HL-60/S4 (cell line): ENCODE measurements at regions not wholly inside any gene's neighbourhood (a gene's known extent, or its start where the extent isn't known, plus 50 kb on each side); places are given as distances from the start of the nearest gene placed in this dataset.
"Not testable (repeated sequence)": the region's sequence is repeated elsewhere in the genome, so short reads cannot be mapped to it uniquely, and the experiment has no call there.

Experiments used
- in situ Hi-C: fragments of 300-500 bp; cut with MboI; formaldehyde crosslinking; loops from 2 replicates; pipeline ENCODE4 v1.14.3; 2022; ENCODE audit warnings: low sequenced_read_pairs

DNA sequence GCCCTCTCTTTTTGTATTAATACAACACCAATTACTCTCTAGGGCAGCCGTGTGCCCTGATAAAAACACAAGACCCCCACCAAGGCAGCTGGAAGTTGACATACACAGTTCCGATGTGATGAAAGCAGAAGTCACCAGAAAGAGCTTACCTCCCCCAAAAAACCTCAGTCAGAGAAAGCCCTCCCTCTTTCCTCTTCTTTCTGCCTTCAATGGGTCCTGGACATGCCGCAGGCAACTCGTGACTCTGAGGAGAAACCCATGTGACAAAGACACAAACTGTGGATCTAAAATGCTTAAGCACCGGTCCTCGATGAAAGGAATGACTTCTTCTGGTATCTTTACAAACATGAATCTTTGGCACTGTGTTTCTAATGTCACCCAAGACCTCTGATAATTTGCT is 117.7 kb upstream of the CCDC28A start:
- in situ Hi-C loops, result no loop called here

DNA sequence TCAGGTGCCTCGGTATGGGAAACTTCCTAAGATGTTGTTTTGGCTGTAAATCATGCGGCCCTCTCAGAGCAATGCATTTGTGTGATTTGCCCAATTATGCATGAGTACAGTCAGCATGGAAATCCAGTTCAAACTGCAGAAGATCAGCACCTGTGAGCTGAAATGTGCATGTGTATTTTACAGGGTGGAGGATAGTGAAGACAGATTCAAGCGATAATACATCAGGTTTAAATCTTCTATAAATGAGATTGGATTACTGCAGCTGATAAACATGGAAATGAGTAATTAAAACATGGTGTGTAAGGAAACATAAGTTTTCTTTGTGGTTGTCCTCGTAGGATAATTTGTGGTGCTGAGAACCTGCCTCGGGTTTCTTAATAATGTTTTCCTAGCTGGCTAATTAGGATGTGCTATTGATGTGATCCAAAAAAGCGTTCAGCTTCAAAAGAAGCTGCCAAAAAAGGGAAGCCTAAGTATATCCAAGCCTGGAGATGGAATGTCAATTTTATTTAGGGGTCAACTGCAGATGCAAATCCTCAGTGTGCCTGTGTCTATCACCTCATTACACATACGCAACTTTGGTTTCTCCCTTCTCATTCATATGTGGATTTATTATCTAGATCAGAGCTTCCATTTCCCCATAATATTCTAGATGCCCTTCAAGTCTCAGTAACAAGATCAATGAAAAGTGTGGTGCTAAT is 117.1 kb upstream of the CCDC28A start:
- in situ Hi-C loops, result no loop called here

DNA sequence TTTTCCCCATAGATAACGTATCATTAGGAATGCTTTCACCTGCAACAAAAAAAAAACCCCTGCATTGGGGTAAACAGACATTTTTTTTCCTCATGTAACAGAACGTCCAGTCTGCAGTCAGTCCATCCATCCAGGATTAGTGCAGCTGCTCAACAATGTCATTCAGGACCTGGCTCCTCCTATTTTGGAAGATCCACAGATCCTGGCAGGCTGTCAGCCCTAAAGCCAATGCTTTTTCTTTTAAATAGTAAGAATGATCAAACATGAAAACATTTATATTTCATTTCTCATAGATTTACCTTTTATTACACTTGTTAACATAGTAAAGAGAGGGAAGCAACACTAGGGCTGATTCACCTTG is 116.5 kb upstream of the CCDC28A start:
- in situ Hi-C loops, result no loop called here

DNA sequence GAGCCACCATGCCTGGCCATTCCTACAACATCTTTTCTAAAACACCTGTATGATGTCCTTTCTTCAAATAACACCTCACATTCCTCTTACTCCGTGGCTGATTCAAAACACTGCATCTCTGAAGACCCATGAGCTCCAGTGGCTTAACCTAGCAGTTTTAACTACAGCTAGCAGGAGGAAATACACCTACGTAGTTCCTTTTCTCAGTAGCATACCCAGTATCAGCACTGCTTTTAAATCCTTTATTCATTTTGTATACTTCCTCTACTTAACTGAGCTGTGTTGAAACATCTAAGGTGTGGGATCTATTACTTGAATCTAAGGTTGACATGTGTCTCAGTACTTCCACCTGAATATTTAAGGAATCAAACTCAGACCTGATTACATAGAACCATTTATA is 113.6 kb upstream of the CCDC28A start:
- in situ Hi-C loops, result no loop called here

DNA sequence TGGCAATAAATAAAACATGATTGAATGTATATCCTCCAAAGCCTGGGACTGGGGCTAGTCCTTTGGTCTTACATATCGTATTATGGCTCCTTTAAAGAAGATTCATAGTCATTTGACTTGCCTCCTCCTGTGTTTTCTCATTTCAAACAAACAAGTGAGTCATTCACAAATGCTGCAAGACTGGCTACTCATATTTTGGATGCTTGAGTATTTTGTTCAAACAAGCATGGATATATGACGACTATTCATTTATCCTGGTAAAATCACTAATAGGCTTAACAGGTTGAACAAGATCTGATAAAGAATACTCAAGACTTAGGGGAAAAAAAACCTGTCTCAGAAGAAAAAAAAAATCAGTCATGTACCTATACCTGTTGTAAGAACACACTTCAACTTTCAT is 111.1 kb upstream of the CCDC28A start:
- in situ Hi-C loops, result no loop called here

DNA sequence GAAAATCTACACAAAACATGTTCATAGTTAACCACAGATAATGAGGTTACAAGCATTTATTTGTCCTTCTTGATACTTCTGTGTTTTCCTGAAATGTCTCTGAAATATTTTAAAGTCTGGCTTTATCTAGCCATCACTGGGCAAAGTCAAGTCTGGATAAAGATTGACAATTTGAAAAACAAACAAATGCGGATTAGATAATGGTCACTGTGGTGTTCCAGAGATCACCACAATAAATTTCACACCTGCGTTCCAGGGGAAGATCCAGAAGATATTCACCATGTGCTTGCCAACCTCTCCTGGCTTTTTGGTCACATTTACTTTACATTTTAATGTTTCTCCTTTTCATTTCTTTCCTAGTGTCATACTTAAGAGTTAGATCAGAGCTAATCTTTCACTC is 109.7 kb upstream of the CCDC28A start:
- in situ Hi-C loops, result no loop called here

DNA sequence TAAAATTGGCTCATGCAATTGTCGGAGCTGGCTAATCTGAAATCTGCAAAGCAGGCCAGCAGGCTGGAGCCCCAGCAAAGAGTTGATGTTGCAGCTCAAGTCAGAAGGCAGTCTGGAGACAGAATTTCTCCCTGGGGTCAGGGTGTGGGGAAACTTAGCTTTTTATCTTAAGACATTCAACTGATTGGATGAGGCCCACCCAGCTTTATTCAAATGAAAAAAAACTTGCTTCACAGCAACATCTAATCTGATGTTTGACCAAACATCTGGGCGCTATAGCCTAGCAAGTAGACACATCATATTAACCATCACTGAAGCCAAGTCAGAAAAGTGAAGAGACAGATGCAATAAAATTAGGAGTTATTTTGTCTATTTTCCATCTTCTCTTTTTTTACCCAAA is 108.8 kb upstream of the CCDC28A start:
- in situ Hi-C loops, result no loop called here

DNA sequence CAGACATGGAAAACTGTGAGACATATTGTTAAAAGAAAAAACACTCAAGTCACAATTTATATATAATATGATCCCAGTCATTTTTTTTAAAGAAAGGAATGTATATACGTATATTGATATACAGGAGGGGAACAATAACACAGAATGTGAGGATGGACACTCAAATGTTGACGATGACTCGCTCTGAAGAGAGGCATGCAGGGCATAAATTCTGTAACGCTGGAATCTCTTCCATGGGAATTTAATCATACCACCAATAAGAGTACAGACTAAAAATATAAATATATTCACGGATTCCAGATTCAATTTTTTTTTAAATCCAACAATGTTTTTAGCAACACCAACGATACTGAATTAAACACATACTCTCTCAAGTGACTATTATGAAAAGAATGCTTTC is 106.9 kb upstream of the CCDC28A start:
- in situ Hi-C loops, result no loop called here

DNA sequence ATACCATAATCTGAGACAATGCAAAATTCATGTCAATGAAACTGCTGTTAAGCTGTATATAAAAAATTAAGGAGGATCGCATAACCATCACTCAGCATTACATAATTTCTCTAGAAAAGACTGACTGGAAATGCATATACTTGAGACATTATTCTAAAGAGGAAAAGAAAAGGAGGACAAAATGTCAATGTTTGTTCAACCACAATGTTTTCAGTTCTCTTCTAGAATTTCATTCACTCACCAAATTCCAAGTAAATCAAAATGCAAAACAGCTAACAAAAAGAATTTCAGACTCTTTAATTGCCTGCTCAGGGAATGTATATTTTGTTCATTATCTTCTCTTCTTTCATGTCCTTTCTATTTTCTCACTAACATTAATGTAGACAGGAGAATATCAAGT is 106.2 kb upstream of the CCDC28A start:
- in situ Hi-C loops, result no loop called here

DNA sequence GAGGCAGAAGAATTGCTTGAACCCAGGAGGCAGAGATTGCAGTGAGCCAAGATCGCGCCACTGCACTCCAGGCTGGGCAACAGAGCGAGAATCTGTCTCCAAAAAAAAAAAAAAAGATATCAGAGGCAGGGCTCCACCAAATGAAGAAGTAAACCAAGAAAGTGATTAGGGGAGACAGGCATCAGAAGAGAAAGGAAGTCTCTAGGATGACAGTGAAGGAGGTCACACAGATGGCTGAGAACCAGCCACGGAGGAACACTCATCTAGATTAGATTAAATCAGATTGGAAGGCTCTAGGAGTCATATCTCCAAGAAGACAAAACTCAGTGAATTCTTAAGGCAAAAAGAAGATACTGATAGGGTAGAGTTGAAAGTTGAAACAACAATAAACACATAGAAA is 102.2 kb upstream of the CCDC28A start:
- in situ Hi-C loops, result no loop called here

DNA sequence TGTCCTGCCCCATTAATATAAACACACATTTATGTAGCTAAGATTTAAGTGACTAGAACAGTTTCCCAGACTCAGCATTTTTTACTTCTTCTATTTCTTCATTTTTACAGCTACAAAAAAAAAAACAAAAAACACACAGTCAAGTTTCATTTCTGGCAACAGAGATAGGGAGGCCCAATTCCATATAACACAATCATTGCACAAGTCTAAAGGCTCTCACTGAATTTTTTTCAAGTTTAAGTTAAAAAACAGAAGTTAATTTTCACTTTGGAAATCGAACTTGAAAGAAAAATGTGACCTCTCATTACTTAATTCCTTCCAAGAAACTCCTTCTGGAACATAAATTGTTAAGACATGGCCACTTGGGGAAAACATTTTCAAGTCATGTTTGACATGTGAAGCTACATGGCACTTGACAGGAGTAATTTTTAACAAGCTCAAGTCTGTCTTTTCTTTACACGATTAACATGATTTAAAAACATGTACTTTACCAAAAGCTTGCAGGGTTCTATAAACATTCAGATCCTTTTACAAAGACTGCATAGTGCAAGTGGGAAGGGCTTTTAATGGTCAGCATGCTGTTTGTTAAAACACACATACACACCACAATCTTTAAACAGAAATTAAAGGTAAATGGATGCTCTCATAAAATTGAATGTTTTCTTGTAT is 100.1 kb upstream of the CCDC28A start:
- in situ Hi-C loops, result no loop called here

DNA sequence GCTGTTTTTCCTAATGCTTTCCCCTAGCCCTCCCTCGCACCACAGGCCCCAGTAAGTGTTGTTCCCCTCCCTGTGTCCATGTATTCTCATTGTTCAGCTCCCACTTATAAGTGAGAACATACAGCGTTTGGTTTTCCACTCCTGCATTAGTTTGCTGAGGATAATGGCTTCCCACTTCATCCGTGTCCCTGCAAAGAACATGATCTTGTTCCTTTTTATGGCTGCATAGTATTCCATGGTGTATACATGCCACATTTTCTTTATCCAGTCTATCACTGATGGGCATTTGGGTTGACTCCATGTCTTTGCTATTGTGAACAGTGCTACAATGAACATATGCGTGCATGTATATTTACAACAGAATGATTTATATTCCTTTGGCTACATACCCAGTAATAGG is 99.1 kb upstream of the CCDC28A start:
- in situ Hi-C loops, result not testable (repeated sequence)

DNA sequence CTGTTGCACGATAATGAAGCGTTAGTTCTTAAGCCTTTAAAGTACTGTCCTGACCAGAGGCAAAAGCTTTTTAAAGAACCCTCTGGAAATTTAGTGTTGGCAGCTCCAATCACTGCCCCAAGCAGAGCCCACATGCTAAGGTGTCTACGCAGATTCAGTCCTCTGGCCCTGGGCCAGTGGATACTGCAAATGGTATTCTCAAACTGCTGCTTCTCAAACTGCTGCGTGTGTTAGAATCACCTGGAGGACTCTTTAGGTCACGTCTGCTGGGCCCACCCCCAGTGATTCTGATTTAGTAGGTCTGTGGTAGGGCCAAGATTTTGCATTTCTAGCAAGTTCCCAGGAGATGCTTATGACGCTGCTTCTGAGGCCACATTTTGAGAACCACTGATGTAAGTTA is 96.0 kb upstream of the CCDC28A start:
- in situ Hi-C loops, result no loop called here

DNA sequence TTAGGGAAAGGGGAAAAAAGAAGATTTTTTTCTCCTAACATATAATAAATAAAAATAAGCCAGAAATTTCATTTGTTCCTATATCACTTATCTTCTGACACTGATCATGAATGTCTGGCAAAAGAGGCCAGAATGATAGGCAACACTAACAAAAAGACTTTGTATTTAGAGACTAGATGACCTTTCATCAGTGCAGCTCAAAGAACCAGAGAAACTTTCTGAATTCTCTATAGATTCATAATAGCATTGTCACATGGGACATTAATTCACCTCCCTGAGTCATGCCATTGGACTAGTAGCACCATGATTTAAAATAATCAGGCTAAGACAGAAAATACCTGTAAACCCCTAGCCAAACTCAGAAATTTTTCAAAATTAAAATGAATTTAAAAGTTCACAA is 95.4 kb upstream of the CCDC28A start:
- in situ Hi-C loops, result no loop called here

DNA sequence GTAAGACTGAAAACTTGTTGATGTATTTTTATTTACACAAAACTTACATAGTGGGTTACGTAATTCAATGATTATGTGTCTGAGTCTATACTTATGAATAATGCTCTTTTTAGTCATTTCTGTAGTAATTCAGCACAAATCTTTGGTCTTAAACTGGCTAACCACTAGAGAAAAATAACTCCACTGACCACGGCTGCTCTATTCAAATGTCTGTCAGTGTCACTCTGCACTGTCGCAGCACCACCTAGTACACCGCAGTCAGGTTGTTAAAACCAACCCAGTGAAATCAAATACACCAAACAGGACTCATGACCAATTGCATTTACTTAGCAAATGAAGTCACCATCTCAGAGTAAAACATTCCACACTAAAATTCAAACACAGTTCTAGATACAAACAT is 93.5 kb upstream of the CCDC28A start:
- in situ Hi-C loops, result no loop called here

DNA sequence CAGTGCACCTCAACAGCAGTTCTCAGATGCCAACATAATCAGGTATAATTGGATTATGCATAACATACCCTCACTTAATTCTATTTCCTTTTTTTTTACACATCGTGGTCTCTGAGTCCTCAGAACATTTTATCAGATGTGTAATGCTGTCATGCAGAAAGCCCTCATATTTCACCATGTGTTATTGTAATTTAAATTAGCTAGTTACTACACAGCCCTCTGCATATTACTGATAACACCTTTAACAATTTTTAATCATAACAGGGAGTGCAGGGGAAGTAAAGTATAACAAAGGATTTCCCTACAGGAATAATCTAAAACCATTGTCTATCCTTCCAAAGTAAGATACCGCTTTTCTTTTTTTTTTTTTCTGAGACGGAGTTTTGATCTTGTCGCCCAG is 91.9 kb upstream of the CCDC28A start:
- in situ Hi-C loops, result no loop called here

DNA sequence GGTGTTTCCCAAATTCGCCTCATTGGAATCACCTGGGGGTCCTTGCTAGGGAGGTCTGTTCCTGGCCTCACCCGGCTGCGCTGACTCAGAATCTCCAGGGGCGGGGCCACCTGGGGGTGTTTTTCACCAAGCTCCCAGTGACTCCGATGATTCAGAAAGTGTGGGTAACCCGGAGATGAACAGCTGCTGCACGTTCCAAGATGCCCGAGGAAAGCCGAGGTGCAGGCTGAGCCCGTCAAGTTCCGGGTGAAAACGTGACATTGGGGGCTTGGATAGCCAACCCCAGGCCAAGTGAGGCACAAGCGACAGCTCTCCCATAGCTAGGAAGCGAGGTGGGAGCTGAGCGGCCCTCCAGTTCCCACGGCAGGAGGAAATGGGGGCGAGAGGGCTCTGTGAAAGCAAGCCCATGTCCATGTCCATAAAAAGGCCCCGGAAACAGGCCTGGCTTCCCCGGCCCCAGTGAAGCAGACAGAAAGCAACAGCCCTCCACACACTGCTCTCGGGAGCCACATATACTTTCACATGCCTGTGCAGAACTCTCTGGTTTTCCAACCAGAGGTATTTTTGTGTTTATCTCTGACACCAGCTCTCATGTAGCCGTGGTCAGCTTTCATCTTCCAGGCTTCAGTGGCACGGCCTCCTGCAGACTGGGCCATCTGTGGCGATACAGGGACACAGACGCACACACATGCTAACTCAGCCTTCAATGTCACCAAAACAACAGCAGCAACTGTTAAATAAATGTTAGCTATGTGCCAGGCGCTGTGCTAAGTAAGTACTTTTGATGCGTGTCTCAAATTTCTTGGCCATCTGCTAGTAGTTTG is 90.7 kb upstream of the CCDC28A start:
- in situ Hi-C loops, result no loop called here

DNA sequence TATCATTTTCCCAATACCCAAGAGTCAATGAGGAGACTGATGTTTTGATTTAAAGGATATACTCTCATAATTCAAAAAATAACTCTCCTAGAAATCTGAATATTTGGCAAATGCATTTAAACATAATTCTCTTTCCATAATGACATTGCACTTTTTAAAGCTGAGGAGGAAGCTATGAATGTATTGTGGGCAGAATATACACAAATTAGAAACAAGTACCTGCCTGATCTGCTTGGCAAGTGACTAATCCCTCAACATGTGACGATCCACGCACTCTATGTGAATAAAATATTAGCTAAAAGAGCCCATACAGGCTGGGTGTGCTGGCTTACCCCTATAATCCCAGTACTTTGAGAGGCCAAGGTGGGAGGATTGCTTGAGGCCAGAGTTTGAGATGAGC is 88.3 kb upstream of the CCDC28A start:
- in situ Hi-C loops, result no loop called here

DNA sequence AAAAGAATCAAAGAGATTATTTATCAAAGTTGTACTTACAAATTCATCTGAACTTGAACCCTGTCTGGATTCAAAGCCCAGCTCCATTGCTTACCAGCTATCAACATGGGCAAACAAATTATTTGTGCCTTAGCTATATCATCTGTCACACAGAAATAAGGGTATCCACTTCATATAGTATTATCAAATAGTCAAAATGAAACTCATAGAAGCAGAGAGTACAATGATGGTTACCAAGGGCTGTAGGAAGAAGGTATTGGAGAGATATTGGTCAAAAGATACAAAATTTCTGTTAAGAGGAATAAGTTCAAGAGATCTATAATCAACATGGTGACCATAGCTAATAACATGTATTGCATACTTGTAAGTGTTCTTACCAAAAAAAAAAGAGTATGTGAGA is 87.8 kb upstream of the CCDC28A start:
- in situ Hi-C loops, result no loop called here

DNA sequence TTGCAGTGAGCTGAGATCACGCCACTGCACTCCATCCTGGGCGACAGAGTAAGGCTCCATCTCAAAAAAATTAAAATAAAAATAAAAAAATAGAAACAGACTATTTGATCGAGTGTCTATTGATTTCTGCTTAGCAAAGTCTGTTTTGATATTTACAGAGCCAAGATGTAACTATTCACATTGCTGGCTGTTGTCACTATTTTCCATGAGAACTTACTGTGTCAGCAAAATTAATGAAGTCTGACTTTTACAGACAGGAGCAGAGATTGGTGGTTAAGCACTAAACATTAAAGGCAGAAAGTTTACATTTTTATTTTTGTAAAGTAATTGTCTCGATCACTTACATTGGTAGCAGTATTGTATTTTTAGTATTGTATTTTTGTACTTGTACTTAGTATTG is 85.0 kb upstream of the CCDC28A start:
- in situ Hi-C loops, result no loop called here

DNA sequence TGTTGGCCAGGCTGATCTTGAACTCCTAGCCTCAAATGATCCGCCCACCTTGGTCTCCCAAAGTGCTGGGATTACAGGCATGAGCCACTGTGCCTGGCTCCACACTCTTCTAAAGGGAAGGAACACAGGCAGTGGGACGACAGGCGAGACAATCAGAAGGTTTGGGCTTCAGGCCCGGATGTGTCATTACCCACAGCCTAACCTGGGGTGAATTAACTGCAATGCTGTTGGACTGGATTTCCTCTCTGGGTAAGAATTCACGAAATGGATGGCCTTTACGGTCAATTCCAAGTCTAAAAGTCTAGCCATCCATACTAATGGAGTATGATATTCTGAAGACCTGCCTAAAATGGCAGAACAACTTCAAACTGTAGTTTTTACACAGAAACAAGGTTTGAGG is 83.7 kb upstream of the CCDC28A start:
- in situ Hi-C loops, result no loop called here

DNA sequence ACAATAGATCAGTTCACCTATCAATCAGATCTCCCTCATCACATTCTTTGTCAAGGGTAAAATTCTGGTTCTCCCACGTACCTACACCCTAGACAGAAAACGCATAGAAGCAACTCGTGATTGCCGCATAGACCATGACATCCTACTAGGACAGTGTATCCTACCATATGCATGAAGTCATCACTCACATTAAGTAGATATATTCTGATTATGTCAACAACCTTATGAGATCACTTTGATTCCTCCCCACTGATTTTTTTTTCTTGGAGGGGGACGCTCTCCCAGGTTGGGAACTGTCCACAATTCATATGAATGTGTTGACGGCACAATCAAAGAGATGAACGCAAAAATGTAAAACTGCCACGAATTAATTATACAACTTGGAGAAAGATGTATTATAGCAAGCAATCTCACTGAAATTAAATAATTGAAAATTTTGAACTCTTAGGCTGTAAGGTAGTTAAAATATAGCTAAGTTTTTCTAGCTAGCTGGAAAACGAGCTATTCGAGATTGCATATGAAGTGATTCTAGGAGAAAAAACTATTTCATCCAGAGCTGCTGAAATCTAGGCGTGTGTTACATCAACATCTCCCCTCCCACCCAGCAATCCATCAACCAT is 82.5 kb upstream of the CCDC28A start:
- in situ Hi-C loops, result no loop called here
